Fibroblast of the aortic adventitia (primary cell): ENCODE measurements at regions not wholly inside any gene's neighbourhood (a gene's known extent, or its start where the extent isn't known, plus 50 kb on each side); places are given as distances from the start of the nearest gene placed in this dataset.

Experiments used
- DNase-seq: peaks from one replicate; pipeline ENCODE4 v3.0.0-alpha.2; 2010; ENCODE audit warnings: low read depth
- H3K4me3 ChIP-seq: 2 replicates; pipeline ENCODE4 v1.5.1; 2011; ENCODE audit warnings: low read depth, mild to moderate bottlenecking, control low read depth, low read length, moderate library complexity
- TF ChIP-seq, protein P1 (sequence below): IDR thresholded peaks from 2 replicates; pipeline ENCODE4 v1.5.1; 2011; ENCODE audit warnings: mild to moderate bottlenecking, low read length, control low read depth, inconsistent platforms; ENCODE audit not compliant: insufficient read depth

- DNase-seq, result no peak
- no peak overlapping the region for H3K4me3 ChIP-seq
- TF ChIP-seq, protein P1, sequence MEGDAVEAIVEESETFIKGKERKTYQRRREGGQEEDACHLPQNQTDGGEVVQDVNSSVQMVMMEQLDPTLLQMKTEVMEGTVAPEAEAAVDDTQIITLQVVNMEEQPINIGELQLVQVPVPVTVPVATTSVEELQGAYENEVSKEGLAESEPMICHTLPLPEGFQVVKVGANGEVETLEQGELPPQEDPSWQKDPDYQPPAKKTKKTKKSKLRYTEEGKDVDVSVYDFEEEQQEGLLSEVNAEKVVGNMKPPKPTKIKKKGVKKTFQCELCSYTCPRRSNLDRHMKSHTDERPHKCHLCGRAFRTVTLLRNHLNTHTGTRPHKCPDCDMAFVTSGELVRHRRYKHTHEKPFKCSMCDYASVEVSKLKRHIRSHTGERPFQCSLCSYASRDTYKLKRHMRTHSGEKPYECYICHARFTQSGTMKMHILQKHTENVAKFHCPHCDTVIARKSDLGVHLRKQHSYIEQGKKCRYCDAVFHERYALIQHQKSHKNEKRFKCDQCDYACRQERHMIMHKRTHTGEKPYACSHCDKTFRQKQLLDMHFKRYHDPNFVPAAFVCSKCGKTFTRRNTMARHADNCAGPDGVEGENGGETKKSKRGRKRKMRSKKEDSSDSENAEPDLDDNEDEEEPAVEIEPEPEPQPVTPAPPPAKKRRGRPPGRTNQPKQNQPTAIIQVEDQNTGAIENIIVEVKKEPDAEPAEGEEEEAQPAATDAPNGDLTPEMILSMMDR, result no peak
Measured at GRCh38 chr1:65486613-65487012, 66.1 kb downstream of the LEPR start.

DNA sequence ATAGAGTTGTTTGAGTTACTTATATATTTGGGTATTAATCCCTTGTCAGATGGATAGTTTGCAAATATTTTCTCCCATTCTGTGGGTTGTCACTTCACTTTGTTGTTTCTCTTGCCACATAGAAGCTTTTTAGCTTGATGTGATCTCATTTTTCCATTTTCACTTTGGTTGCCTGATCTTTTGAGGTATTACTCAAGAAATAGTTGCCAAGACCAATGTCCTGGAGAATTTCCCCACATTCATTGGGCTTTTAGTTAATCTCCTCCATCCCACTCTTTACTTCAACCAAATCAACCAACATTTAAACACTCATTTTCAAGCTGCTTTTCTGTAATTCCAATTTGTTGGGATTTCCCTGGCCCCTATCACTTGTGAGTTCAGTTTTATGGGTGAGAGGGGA lies 69.0 kb downstream of the LEPR start:
- no peak overlapping the region for H3K4me3 ChIP-seq
- TF ChIP-seq, protein P1, result no peak
- DNase-seq, result no peak

DNA sequence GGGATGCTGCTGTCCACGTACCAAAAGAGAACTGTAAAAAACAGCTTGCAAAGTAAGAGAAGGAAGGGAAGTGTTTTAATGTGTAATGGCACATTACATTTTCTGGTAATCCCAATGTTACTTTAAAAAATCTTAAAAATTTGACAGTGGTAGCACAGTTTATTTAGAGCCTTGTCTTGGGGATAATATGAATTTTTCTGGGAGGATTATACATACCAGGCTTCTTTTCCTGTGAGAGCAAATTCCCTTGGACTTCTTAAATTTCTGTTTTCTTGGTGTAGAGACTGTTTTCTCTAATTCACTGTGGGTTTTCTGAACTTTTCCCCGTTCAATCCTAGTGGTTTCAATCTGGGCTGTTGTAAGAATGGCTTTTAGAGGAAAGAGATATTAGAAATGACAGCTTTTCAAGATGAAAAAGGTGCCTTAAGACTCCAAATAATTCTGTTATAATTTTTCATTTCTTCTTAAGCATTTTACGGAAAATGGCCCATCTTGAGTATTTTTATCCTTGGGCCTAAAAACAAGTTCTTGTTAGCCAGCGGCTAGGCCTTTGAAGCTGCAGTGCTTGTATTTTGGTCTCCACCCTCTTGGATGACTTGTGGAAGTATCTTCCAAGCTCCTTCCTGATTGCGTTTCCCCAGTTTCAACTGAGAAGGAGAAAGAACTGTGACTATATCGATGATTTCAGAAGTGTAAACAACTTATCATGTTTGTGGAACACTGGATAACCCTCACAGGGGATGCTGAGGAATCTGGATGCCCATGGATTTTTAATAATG lies 70.0 kb downstream of the LEPR start:
- DNase-seq, result peak; percentile 37
- TF ChIP-seq, protein P1, result no peak
- H3K4me3 ChIP-seq, result no peak overlapping the region

DNA sequence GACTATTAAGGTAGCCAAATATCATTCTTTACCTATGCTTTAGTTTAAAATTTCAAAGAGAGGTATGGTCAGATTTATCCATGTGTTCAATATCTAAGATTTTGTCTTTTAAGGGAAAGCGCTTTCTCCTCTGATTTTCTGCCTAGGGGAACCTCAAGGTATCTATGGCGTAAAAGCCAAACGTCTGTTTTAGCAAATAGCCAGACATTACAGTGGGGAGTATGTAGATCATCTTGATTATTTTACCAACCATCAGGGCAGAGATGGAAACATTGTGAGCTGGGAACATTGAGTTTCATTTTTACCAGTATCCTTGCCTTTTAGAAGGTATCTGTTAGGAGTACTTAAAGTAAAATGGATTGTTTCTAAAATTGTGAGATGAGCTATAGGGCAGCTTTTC lies 71.0 kb downstream of the LEPR start:
- TF ChIP-seq, protein P1, result no peak
- H3K4me3 ChIP-seq, result no peak overlapping the region
- no peak for DNase-seq

- TF ChIP-seq, protein P1, result no peak
- DNase-seq, result peak; percentile 71
Measured at GRCh38 chr1:65493802-65494201, 73.3 kb downstream of the LEPR start.

GRCh38 chr1:65494671-65495070 lies 74.2 kb downstream of the LEPR start:
- TF ChIP-seq, protein P1, result no peak
- DNase-seq, result no peak
- no peak overlapping the region for H3K4me3 ChIP-seq

More at GRCh38 chr1:65493802-65494201, 73.3 kb downstream of the LEPR start:
- H3K4me3 ChIP-seq, result no peak overlapping the region

GRCh38 chr1:65495137-65495536 lies 74.7 kb downstream of the LEPR start:
- TF ChIP-seq, protein P1, result no peak
- DNase-seq, result no peak
- H3K4me3 ChIP-seq, result no peak overlapping the region
